WTC11 (cell line): ENCODE measurements at regions not wholly inside any gene's neighbourhood (a gene's known extent, or its start where the extent isn't known, plus 50 kb on each side); places are given as distances from the start of the nearest gene placed in this dataset.

ENCODE experiments used
- ZNF121 ChIP-seq: sonication (generic); formaldehyde crosslinking; IDR thresholded peaks from 2 replicates; pipeline ENCODE4 v1.8.0; 2023; ENCODE audit warnings: missing genetic modification reagents
- TF ChIP-seq, protein P1 (sequence below): fragments of 200-600 bp; IDR thresholded peaks from 2 replicates; pipeline ENCODE4 v1.8.0; 2022; ENCODE audit warnings: antibody characterized with exemption

DNA sequence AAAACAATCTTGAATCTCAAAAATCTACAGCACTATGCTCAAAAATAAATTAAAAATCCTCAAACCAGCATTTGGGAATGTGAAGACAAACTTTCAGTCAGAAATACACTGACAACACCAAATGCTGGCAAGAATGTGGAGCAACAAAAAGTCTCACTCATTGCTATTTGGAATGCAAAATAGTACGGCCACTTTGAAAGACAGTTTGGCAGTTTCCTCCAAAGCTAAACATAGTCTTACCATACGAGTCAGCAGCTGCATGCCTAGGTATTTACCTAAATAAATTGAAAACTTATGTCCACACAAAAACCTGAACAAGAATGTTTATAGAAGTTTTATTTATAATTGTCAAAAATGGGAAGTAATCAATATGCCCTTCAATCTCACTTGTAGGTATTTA, 904.2 kb upstream of the LRRC4C start:
- TF ChIP-seq, protein P1, sequence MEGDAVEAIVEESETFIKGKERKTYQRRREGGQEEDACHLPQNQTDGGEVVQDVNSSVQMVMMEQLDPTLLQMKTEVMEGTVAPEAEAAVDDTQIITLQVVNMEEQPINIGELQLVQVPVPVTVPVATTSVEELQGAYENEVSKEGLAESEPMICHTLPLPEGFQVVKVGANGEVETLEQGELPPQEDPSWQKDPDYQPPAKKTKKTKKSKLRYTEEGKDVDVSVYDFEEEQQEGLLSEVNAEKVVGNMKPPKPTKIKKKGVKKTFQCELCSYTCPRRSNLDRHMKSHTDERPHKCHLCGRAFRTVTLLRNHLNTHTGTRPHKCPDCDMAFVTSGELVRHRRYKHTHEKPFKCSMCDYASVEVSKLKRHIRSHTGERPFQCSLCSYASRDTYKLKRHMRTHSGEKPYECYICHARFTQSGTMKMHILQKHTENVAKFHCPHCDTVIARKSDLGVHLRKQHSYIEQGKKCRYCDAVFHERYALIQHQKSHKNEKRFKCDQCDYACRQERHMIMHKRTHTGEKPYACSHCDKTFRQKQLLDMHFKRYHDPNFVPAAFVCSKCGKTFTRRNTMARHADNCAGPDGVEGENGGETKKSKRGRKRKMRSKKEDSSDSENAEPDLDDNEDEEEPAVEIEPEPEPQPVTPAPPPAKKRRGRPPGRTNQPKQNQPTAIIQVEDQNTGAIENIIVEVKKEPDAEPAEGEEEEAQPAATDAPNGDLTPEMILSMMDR: no peak
- no peak for TF ChIP-seq ZNF121 (CRISPR knock-in tag)
